ELF-1 (cell line): ENCODE measurements at regions not wholly inside any gene's neighbourhood (a gene's known extent, or its start where the extent isn't known, plus 50 kb on each side); places are given as distances from the start of the nearest gene placed in this dataset.

Experiments used
- DNase-seq: peaks from one replicate; pipeline ENCODE4 v3.0.0-alpha.2; 2016; ENCODE audit warnings: low read depth, low spot score

DNA sequence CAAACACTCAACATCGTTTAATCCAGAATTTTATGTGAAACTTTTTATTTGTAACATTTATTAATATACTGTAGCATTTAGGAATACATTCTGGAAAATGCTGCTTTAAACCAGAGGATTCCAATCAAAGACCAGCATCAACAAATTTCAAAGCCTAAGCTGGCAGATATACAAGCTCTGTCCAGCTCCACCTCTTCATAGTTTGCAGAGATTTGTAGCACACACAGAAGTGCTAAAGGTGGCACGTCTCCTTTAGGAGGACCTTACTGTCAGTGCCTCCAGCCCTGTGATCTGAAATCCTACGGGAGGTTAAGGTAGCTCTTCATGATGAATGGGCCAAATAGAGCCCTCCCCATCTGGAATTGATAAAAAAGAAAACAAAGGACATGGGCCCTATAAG, 329.7 kb upstream of the NECTIN3 start:
- no peak for DNase-seq

- DNase-seq = no peak
Measured at GRCh38 chr3:110743202-110743601, 328.4 kb upstream of the NECTIN3 start.

- DNase-seq = no peak
Measured at GRCh38 chr3:110743984-110744383, 327.6 kb upstream of the NECTIN3 start.

DNA sequence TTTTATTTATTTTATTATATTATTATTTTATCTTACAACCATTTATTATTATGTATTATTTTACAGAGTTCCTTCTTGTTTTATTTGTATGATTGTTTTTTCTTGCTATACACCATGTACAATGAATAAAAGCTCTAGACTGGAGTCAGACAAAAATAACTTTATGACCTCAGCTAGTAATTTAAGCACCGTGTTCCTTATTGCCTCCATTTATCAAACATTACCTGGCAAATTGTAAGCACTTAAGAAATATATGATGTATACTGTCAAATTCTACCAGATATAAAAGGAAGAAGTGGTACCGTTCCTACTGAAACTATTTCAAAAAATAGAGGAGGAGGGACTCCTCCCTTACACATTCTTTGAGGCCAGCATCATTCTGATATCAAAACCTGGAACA, 326.9 kb upstream of the NECTIN3 start:
- DNase-seq = no peak

- peak; percentile 49 for DNase-seq
Measured at GRCh38 chr3:110749006-110749405, 322.6 kb upstream of the NECTIN3 start.

GRCh38 chr3:110750201-110750600, 321.4 kb upstream of the NECTIN3 start:
- no peak for DNase-seq

DNA sequence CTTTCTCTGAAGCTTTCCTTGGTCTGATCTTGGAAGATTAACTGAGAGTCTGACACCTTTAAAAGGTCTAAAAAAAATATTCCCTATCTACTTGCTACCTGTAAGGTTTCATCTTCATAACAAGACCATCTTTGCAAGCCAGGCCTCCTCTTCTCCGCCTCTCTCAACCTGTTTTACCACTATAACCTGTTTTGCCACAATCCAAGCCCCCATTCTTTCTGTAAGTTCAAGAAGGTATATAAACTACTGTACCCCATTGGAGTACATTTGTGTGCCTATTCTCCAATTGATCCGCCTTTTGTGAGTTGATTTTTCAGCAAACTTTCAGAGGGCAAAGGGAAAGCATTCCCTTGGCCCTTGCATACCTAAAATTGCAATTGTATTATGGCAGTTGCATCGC, 319.3 kb upstream of the NECTIN3 start:
- DNase-seq = peak; percentile 59

DNA sequence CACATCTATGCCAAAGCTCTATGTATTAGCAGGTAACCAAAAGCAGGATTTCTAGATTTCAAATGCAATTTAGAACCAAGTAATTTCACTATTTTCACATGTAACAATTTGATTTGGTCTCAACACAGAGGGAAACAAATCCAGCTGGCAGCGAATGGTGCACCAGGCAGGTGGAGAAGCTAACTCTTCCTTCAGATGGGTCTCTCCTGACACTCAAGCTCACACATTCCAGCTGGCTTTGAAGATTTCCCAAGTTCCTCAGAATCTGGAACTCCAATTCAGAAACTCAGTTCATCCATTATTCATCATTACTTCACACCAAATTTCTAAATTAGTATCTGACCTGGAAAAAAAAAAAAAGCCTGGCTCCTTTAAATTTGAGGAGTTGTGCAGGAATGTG, 318.1 kb upstream of the NECTIN3 start:
- no peak for DNase-seq

DNA sequence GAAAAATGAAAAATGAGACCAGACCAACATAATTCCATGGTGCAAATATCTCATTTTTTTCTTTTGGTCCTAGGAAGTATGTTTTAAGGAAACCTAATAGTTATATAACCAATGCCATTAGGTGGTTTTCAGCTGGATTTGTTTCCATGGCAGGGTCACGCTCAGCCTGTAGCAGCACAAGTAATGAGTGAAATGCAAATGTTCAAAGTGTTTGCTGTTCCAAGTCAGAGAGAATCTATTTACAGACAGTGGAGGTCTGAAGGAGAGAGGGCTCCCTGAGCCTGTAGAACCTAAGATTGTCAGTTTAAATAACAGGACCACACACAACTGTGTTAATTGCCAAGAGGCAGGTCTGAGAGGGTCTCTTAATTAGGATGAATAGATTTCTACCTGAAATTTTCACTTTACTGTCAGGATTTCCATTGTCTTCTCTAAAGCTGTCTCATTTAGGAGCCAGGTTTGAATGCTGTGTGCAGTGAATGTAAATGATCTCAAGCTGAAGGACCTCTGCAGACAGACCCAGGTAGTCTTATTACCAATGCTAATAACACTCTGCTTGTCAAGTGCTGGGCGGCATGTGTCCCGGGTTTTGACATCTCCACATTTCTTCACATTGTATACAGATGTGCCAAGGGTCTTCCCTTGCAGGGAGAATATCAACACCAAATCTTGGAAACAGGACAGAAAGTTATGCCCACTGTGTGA, 317.3 kb upstream of the NECTIN3 start:
- DNase-seq = no peak

DNA sequence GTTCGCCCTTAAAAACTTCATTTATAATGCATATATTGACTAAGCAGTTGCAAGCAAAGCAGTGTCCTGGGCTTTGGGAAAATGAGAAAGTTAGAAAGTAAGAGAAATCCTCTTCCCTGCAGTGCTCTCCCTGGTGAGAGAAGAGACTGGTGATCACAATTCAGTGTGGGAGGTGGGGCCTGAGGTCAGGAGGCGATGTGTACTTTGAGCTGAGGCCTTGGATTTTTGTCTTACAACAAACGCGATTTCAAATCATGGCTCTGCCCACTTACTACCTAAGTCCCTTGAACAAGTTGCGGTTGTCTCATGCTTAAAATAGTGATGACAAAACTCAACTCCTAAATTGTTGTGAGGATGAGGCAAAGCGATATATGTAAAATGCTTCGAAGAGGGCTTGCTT, 316.3 kb upstream of the NECTIN3 start:
- DNase-seq = peak; percentile 10

DNA sequence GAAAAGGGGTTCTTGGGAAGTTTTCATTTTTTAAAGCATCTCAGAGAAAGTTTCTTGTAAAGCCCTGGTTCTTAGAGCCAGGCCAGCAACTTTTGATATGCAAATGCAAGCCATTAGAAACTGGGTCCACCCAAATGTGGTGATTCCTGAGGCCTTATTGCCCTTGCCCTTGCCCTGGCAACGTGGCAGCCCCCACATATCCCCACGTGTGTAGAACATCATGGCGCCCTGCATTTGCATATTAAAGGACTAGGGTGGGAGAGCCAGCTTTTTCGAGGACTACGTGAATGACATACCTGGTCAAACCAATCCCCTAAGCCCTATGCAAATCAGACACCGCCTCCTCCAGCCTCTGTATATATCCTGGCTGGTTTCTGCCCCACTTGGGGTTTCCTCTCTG, 314.9 kb upstream of the NECTIN3 start:
- peak; percentile 18 for DNase-seq

- DNase-seq = no peak
Measured at GRCh38 chr3:110758208-110758607, 313.4 kb upstream of the NECTIN3 start.

- no peak for DNase-seq
Measured at GRCh38 chr3:110767156-110767555, 304.5 kb upstream of the NECTIN3 start.

DNA sequence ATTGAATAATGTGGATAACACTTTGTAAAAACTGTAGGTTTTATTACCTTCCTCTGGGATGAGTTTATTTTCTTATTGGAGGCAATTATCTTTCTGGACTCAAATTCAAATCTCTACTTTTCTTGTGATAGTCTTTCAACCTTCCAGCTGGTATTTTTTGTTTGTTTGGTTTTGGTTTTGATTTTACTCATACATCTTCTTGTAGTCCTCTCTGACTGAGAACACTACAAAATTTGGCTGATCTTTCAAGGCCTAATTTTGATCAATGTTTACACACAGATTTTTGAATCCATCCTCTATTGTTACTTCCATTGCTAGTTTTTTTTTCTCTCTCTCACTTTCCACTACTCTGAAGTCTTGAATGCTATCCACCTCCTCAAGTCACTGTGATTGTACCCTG, 303.8 kb upstream of the NECTIN3 start:
- DNase-seq = no peak

DNA sequence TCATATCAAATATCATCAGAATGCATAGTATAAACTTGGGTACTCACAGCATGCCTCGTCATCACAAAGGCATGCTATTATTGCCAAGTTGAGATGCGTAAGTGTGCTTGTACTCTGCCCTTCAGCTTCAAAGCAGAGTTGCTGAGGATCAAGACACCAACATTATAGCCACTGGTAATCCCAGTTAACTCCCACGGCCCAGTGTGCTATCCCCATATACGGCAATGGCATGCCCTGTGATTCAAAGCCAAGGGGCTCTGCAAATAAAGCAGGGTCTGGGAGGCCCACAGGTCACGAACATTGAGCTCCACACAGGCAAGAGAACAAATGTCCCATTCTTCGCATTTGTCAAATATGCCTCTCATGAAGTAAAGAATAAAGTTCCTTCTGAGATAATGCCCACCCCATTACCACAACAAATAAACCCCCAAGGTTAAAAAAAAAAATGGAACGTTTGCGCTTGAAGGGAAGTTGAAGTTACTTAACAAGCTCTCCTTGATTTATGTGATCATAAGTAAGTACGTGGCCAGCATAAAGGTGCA, 298.1 kb upstream of the NECTIN3 start:
- DNase-seq = peak; percentile 29

- no peak for DNase-seq
Measured at GRCh38 chr3:110774496-110775265, 296.9 kb upstream of the NECTIN3 start.

- DNase-seq = no peak
Measured at GRCh38 chr3:110779581-110779980, 292.0 kb upstream of the NECTIN3 start.

- DNase-seq = no peak
Measured at GRCh38 chr3:110783541-110783940, 288.1 kb upstream of the NECTIN3 start.

GRCh38 chr3:110788794-110789193, 282.8 kb upstream of the NECTIN3 start:
- no peak for DNase-seq

- no peak for DNase-seq
Measured at GRCh38 chr3:110789315-110789714, 282.3 kb upstream of the NECTIN3 start.

DNA sequence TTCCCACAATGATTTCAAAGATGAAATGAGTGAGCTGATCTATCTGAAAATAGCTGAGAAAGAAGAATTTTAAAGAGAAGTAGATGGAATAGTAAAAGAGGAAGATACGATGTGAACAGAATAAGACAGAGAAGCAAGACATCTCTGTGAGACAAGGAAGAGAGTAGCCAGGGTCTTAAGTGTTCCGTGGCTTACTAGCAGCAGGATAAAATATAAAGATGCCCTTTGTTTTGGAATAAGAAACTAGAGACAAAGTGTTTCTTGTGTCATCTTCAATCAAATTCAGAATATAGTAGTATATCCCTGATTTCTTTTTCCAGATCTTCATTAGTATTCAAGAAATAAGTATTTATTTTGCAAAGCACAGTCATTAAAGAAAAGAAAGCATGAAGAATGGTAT, 281.0 kb upstream of the NECTIN3 start:
- DNase-seq = no peak

GRCh38 chr3:110791995-110792686, 279.5 kb upstream of the NECTIN3 start:
- DNase-seq = no peak
